Prostate gland (tissue), 2 donors: ENCODE measurements at regions not wholly inside any gene's neighbourhood (a gene's known extent, or its start where the extent isn't known, plus 50 kb on each side); places are given as distances from the start of the nearest gene placed in this dataset.

Experiments
- CTCF ChIP-seq, 4 experiments: fragments of 200-600 bp in 2 of 4; fragments of 450-650 bp in 2 of 4; sonication (generic) in 2 of 4; IDR thresholded peaks; 1 replicate in 3 of 4; 2 replicates in 1 of 4; pipeline ENCODE4 v1.5.1; 2016 to 2019; ENCODE audit warnings: antibody characterized with exemption in 4 of 4, mild to moderate bottlenecking in 2 of 4, moderate library complexity in 2 of 4
- POLR2AphosphoS5 ChIP-seq: sonication (generic); formaldehyde crosslinking; IDR thresholded peaks from one replicate; pipeline ENCODE4 v1.6.1; 2017; ENCODE audit warnings: antibody characterized with exemption

DNA sequence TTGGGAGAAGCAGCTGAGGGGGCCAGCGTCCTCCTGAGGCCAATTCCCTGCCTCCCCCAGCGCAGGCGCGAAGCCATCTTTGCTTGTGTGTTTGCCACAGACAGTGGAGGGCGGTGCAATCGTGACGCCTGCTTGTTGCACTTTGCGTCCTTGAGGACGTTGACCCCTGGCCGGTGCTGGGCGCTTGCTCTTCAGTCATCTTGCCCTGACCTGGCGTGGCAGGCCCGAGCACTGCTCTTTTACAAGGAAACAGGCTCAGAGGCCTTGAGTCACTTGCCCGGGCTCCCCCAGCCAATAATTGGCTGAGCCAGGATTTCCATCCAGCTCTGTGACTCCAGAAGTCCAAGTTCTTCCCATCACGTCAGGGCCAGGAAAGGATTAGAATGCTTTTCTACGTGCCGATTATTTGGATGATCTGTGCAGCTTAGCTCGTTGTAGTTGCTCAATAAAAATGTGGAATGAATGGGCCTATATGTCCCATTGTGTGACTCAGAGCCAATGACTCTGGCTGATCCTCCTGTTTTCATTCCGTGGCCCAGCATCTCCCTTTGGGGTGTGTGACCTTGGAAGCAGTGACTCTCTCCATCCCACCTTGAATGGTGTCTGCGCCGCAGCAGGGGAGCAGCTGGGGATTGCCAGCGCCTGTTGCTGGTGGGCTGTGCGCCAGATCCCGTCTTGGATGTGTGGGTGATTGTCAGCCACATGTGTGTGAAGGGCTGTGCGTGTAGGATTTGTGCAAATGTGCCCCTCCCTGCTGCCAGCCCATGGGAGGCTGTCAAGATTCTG is 214.1 kb downstream of the SEC14L1 start:
- no peak for TF ChIP-seq CTCF (IDR thresholded peaks at IDR 0.05)
- TF ChIP-seq POLR2AphosphoS5: no peak
